SK-N-SH (cell line): ENCODE measurements at regions not wholly inside any gene's neighbourhood (a gene's known extent, or its start where the extent isn't known, plus 50 kb on each side); places are given as distances from the start of the nearest gene placed in this dataset.

Source experiments
- CTCF ChIA-PET: fragments of 300-600, 350-600 bp; formaldehyde crosslinking; extraction: SDS; loops from one replicate; lab custom pipeline; 2021; lab: Yijun Ruan, JAX
- POLR2A ChIA-PET: fragments of 350-600 bp; sonication (Branson Sonifier 250); formaldehyde crosslinking; extraction: SDS; loops from one replicate; lab custom pipeline; 2020; ENCODE audit warnings: antibody characterized with exemption, inconsistent platforms; lab: Yijun Ruan, JAX
- DNase-seq: peaks from one replicate; pipeline ENCODE4 v3.0.0; 2012
- H2AFZ ChIP-seq: fragments of 200-600 bp; sonication (generic); 2 replicates; pipeline ENCODE4 v1.8.1; 2016; ENCODE audit warnings: antibody characterized with exemption, mild to moderate bottlenecking, low read depth
- H3F3A ChIP-seq: fragments of 200-600 bp; sonication (generic); replicated peaks from 2 replicates; pipeline ENCODE3; 2016; ENCODE audit warnings: antibody characterized with exemption, mild to moderate bottlenecking; ENCODE audit not compliant: insufficient read depth
- H3K27ac ChIP-seq, 2 experiments: fragments of 200-500 bp in 1 of 2; fragments of 200-600 bp in 1 of 2; sonication (Bioruptor generic) in 1 of 2; sonication (generic), shearing (Covaris generic) in 1 of 2; 2 replicates each; pipeline versions ENCODE4 v1.5.1 to v1.6.1; 2014 to 2016; ENCODE audit warnings: low read depth in 2 of 2, inconsistent platforms in 1 of 2, low read length in 1 of 2, mild to moderate bottlenecking in 1 of 2, mixed read lengths in 1 of 2
- H3K27me3 ChIP-seq: fragments of 200-600 bp; sonication (generic), shearing (Covaris generic); 2 replicates; pipeline ENCODE4 v1.6.1; 2016; ENCODE audit warnings: mixed run types; ENCODE audit not compliant: insufficient read depth
- H3K36me3 ChIP-seq, 2 experiments: fragments of 200-500 bp in 1 of 2; fragments of 200-600 bp in 1 of 2; sonication (Bioruptor generic) in 1 of 2; sonication (generic) in 1 of 2; replicated peaks in 1 of 2; 2 replicates each; pipeline versions ENCODE3 to v1.5.1; 2014 to 2016; ENCODE audit warnings: low read length in 1 of 2, mild to moderate bottlenecking in 1 of 2; ENCODE audit not compliant: insufficient read depth in 2 of 2, control insufficient read depth in 1 of 2
- H3K4me1 ChIP-seq, 2 experiments: fragments of 200-500 bp in 1 of 2; fragments of 200-600 bp in 1 of 2; sonication (Bioruptor generic) in 1 of 2; sonication (generic), shearing (Covaris generic) in 1 of 2; 2 replicates each; pipeline versions ENCODE4 v1.5.1 to v1.6.1; 2014 to 2016; ENCODE audit warnings: low read depth in 1 of 2, low read length in 1 of 2, mixed run types in 1 of 2; ENCODE audit not compliant: insufficient read depth in 2 of 2, control insufficient read depth in 1 of 2
- H3K4me2 ChIP-seq: fragments of 200-600 bp; sonication (generic), shearing (Covaris generic); 2 replicates; pipeline ENCODE4 v1.6.1; 2017; ENCODE audit warnings: mixed run types
- H3K4me3 ChIP-seq, 2 experiments: fragments of 200-500 bp in 1 of 2; fragments of 200-600 bp in 1 of 2; sonication (Bioruptor generic) in 1 of 2; sonication (generic), shearing (Covaris generic) in 1 of 2; 2 replicates each; pipeline versions ENCODE4 v1.5.1 to v1.8.1; 2014 to 2016; ENCODE audit warnings: low read depth in 2 of 2, inconsistent platforms in 1 of 2, low read length in 1 of 2, mild to moderate bottlenecking in 1 of 2, mixed read lengths in 1 of 2, moderate library complexity in 1 of 2
- H3K79me2 ChIP-seq: fragments of 200-600 bp; sonication (generic); 2 replicates; pipeline ENCODE4 v1.8.1; 2017; ENCODE audit warnings: mild to moderate bottlenecking; ENCODE audit not compliant: insufficient read depth
- H3K9ac ChIP-seq: fragments of 200-600 bp; sonication (generic); 2 replicates; pipeline ENCODE4 v1.6.1; 2017; ENCODE audit warnings: mixed run types
- H3K9me2 ChIP-seq: fragments of 200-600 bp; sonication (generic); 2 replicates; pipeline ENCODE4 v1.6.1; 2017; ENCODE audit warnings: mixed run types
- H3K9me3 ChIP-seq: fragments of 200-600 bp; sonication (generic); 2 replicates; pipeline ENCODE4 v1.6.1; 2017; ENCODE audit warnings: mixed run types, mild to moderate bottlenecking, moderate library complexity
- H4K20me1 ChIP-seq: fragments of 200-600 bp; sonication (generic); 2 replicates; pipeline ENCODE4 v1.6.1; 2017; ENCODE audit warnings: mild to moderate bottlenecking, mixed run types; ENCODE audit not compliant: insufficient read depth
- CTCF ChIP-seq: fragments of 200-600 bp; sonication (generic); IDR thresholded peaks from 2 replicates; pipeline ENCODE4 v1.6.1; 2017; ENCODE audit warnings: antibody characterized with exemption, mild to moderate bottlenecking, moderate library complexity
- JUND ChIP-seq: IDR thresholded peaks from 2 replicates; pipeline ENCODE4 v1.4.0; 2012
- MAX ChIP-seq: IDR thresholded peaks from 2 replicates; pipeline ENCODE4 v1.4.0; 2012; ENCODE audit warnings: low read depth
- MXI1 ChIP-seq: IDR thresholded peaks from 2 replicates; pipeline ENCODE4 v1.6.1; 2012; ENCODE audit warnings: mild to moderate bottlenecking, low read depth, low read length, improper control_type of control experiment
- NRF1 ChIP-seq: IDR thresholded peaks from 2 replicates; pipeline ENCODE4 v1.6.1; 2012; ENCODE audit warnings: low read depth, mild to moderate bottlenecking, low read length
- POLR2AphosphoS5 ChIP-seq: IDR thresholded peaks from 2 replicates; pipeline ENCODE4 v1.6.1; 2012; ENCODE audit warnings: low read depth, low read length
- TAF1 ChIP-seq: IDR thresholded peaks from 2 replicates; pipeline ENCODE4 v1.6.1; 2012; ENCODE audit warnings: low read depth, mild to moderate bottlenecking, low read length, moderate library complexity, borderline replicate concordance
- TCF12 ChIP-seq: IDR thresholded peaks from 2 replicates; pipeline ENCODE4 v1.4.0; 2012
- ZBTB33 ChIP-seq: IDR thresholded peaks from 2 replicates; pipeline ENCODE4 v1.4.0; 2012; ENCODE audit warnings: low read depth, borderline replicate concordance
- WGBS: methylation state at CpG from one replicate; pipeline ENCODE4 v1.1.6; 2017; ENCODE audit warnings: low lambda C conversion rate; 5-methylcytosine and 5-hydroxymethylcytosine counted together

GRCh38 chr12:19957308-19958125 is 410.8 kb upstream of the PDE3A start:
- TF ChIP-seq NRF1 (no peak), TCF12 (peak; percentile 66)
- WGBS, result 39% methylated on average over 6 of the region's 6 CpGs
- H3K9me3 ChIP-seq, result no peaks in the 10 kb centered on the region
- no peak overlapping the region for H2AFZ ChIP-seq
- H4K20me1 ChIP-seq, result no peaks in the 10 kb centered on the region
- H3K4me1 ChIP-seq, result peaks cover 0 to 8% of the 10 kb centered on the region in 2 experiments; a peak in 3 of 4 replicates
- DNase-seq, result no peak
- no peaks in the 10 kb centered on the region for H3K9me2 ChIP-seq
- peaks cover 7% of the 10 kb centered on the region for H3F3A ChIP-seq
- H3K27me3 ChIP-seq, result no peaks in the 10 kb centered on the region
- CTCF ChIA-PET, result interaction anchor here (0.6 to 1.2 kb wide), 2 partner anchors 8 to 12 kb away, joined by 3 to 4 read pairs; no protein-coding TSS in a partner anchor
- H3K4me3 ChIP-seq, result no peak overlapping the region
- no peak overlapping the region for H3K4me2 ChIP-seq
- H3K36me3 ChIP-seq, result no peaks in the 10 kb centered on the region
- no peak overlapping the region for H3K9ac ChIP-seq
- H3K79me2 ChIP-seq, result no peaks in the 10 kb centered on the region
- peak overlapping the region; percentile 22 to 75; a peak in 3 of 4 replicates for H3K27ac ChIP-seq
- POLR2A ChIA-PET, result no interaction called here

- Histone ChIP-seq H3K9me3 (no peaks in the 10 kb centered on the region), H3F3A (peaks cover 7% of the 10 kb centered on the region), H3K4me1 (peaks cover 0 to 8% of the 10 kb centered on the region in 2 experiments; a peak in 3 of 4 replicates), H3K27ac (peak overlapping the region in 1 of 2 experiments; percentile 75; a peak in 1 of 4 replicates), H3K4me3 (no peak overlapping the region), H3K9me2 (no peaks in the 10 kb centered on the region), H4K20me1 (no peaks in the 10 kb centered on the region), H3K79me2 (no peaks in the 10 kb centered on the region), H2AFZ (no peak overlapping the region), H3K9ac (no peak overlapping the region), H3K36me3 (no peaks in the 10 kb centered on the region), H3K4me2 (no peak overlapping the region), H3K27me3 (no peaks in the 10 kb centered on the region)
- POLR2A ChIA-PET, result no interaction called here
- no peak for DNase-seq
- 97% methylated on average over 1 of the region's 1 CpG for WGBS
- no peak for TF ChIP-seq TCF12
- no peak for TF ChIP-seq JUND
- TF ChIP-seq ZBTB33, result no peak
- no peak for TF ChIP-seq CTCF
- no peak for TF ChIP-seq POLR2AphosphoS5
- no peak for TF ChIP-seq MXI1
- TF ChIP-seq MAX, result no peak
- TF ChIP-seq TAF1, result no peak
- CTCF ChIA-PET, result no interaction called here
Measured at GRCh38 chr12:19958389-19958788, 409.9 kb upstream of the PDE3A start.
